ENCODE measurements at regions not wholly inside any gene's neighbourhood (a gene's known extent, or its start where the extent isn't known, plus 50 kb on each side); places are given as distances from the start of the nearest gene placed in this dataset.

DNA sequence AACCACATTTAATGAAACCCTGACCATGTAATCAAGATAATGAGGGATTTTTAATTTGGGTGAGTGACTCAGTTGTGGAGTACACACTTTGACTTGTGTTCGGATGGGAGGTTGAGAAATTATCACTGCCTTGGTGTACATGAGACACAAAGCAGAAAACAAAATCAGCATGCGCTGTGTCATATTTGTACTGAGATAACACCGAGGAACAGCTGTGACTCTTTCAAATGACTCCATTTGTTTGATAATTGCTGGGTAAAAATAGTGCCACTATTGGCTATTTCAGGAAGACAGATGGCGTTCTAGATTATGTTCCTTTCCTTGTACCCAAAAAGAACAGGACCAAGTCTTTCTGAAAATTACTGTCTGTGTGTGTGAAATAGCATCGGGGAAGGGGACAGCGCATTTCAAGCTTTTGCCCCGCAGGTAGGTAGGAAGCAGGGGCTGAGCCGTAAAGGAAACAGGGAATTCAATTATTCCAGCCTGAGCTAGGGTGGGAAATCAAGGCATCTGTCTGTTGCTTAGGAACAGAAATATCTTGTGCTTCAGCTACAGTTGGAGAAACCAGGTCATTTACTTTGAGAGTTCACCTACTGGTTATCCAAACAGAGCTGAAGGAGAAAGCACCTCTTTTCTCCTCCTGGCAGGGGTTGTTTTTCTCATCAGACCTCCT is 114.3 kb downstream of the SNAPC1 start:
- no peak for DNase-seq (ENCODE audit: low read depth, low spot score)
- Mint-ChIP-seq H3K4me3 (no peak overlapping the region), H3K4me1 (no peaks in the 10 kb centered on the region), H3K36me3 (ENCODE audit: low read depth) (no peaks in the 10 kb centered on the region), H3K9me3 (no peaks in the 10 kb centered on the region), H3K27ac (ENCODE audit: unreplicated experiment) (no peak overlapping the region), H3K27me3 (ENCODE audit: low read depth) (peaks cover 9% of the 10 kb centered on the region)
- TF ChIP-seq, protein P1, sequence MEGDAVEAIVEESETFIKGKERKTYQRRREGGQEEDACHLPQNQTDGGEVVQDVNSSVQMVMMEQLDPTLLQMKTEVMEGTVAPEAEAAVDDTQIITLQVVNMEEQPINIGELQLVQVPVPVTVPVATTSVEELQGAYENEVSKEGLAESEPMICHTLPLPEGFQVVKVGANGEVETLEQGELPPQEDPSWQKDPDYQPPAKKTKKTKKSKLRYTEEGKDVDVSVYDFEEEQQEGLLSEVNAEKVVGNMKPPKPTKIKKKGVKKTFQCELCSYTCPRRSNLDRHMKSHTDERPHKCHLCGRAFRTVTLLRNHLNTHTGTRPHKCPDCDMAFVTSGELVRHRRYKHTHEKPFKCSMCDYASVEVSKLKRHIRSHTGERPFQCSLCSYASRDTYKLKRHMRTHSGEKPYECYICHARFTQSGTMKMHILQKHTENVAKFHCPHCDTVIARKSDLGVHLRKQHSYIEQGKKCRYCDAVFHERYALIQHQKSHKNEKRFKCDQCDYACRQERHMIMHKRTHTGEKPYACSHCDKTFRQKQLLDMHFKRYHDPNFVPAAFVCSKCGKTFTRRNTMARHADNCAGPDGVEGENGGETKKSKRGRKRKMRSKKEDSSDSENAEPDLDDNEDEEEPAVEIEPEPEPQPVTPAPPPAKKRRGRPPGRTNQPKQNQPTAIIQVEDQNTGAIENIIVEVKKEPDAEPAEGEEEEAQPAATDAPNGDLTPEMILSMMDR (conservative IDR thresholded peaks at IDR 0.05): no peak

DNA sequence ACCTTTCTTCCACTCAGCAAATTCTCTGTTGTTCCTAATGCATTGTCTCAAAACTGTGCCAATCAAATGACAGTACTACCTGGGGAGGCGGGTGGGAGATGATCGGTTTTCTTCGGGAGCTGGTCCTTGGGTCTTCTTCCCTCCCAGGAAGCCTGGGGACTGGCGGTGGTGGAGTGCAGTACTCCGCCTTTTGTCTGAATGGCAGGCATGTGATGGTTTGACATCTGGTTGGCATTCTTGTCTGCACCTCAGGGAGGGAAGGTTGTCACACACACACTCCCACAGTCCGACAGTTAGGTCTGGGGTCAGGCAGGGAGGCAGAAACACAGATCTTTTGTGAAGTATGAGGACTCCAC is 114.8 kb downstream of the SNAPC1 start:
- Mint-ChIP-seq H3K9me3 (no peaks in the 10 kb centered on the region), H3K36me3 (ENCODE audit: low read depth) (no peaks in the 10 kb centered on the region), H3K27me3 (ENCODE audit: low read depth) (peaks cover 12% of the 10 kb centered on the region), H3K27ac (ENCODE audit: unreplicated experiment) (no peak overlapping the region), H3K4me3 (no peak overlapping the region), H3K4me1 (no peaks in the 10 kb centered on the region)
- TF ChIP-seq, protein P1 (conservative IDR thresholded peaks at IDR 0.05): no peak
- no peak for DNase-seq (ENCODE audit: low read depth, low spot score)

DNA sequence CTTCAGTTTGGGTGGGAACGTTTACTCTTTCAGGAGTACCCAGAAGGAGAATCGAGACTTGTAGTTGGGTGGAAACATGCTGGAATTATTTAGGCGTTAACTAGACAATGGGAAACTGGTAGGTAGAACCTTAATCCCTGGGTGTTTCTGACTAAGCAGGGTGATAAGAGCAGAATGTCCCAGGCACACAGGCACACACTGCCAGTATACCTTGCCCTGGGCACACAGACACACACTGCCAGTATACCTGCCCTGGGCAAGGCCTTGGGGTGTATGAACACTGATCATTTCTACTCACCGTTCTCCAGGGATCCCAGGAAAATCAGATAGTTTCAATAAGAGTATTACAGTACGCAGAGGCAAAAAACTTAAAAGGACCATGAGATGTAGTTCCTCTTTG is 115.5 kb downstream of the SNAPC1 start:
- Mint-ChIP-seq H3K4me3 (no peak overlapping the region), H3K27ac (ENCODE audit: unreplicated experiment) (no peak overlapping the region), H3K27me3 (ENCODE audit: low read depth) (peaks cover 12% of the 10 kb centered on the region)

DNA sequence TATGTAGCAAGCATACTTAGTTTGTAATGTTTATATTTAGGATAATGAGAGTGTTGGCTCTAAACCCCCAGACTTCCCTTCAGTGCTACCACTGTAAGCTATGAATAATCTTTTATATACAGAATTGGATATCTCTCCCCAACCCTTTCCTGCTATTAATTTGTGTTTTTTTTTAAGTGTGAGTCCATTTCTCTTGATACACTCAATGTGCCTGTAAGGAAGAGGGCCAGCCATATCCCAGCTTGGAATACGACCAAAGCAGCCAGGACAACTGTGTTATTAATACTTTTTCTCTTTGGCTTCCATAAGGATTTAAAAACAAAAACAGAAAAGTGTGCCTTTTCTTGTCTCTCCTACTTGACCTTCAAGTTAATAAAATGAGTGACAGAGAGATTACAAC is 116.7 kb downstream of the SNAPC1 start:
- Mint-ChIP-seq H3K27ac (ENCODE audit: unreplicated experiment) (no peak overlapping the region), H3K4me1 (no peaks in the 10 kb centered on the region), H3K36me3 (ENCODE audit: low read depth) (no peaks in the 10 kb centered on the region), H3K4me3 (no peak overlapping the region), H3K9me3 (peaks cover 5% of the 10 kb centered on the region), H3K27me3 (ENCODE audit: low read depth) (peaks cover 12% of the 10 kb centered on the region)
- TF ChIP-seq, protein P1 (conservative IDR thresholded peaks at IDR 0.05): no peak
- no peak for DNase-seq (ENCODE audit: low read depth, low spot score)

More for the DNA sequence above, 115.5 kb downstream of the SNAPC1 start:
- H3K9me3 Mint-ChIP-seq: no peaks in the 10 kb centered on the region
- DNase-seq (ENCODE audit: low read depth, low spot score): no peak
- TF ChIP-seq, protein P1 (conservative IDR thresholded peaks at IDR 0.05): no peak
- H3K36me3 Mint-ChIP-seq (ENCODE audit: low read depth): no peaks in the 10 kb centered on the region
- H3K4me1 Mint-ChIP-seq: no peaks in the 10 kb centered on the region

DNA sequence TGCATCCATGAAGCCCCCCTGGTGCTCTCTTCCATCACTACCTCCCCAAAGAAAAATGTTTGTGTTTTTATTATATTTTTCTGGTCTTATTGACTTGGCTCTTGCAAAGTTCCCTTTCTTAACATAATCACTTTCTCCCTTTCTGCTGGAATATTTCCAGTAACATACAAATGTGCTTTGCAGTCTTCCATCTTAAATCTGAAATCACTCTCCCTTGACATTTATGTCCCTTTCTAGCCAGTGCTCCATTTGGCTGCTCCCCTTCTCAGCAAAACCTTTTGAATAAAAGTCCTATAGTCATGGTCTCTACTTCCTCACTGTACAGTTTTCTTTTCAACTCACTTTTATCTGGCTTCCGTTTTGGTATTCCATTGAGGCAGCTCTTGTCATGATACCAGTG is 118.8 kb downstream of the SNAPC1 start:
- DNase-seq (ENCODE audit: low read depth, low spot score): no peak
- no peaks in the 10 kb centered on the region for H3K4me1 Mint-ChIP-seq
- H3K36me3 Mint-ChIP-seq (ENCODE audit: low read depth): no peaks in the 10 kb centered on the region

More for the DNA sequence above, 118.8 kb downstream of the SNAPC1 start:
- peaks cover 12% of the 10 kb centered on the region for H3K27me3 Mint-ChIP-seq (ENCODE audit: low read depth)
- TF ChIP-seq, protein P1 (conservative IDR thresholded peaks at IDR 0.05): no peak
- no peak overlapping the region for H3K27ac Mint-ChIP-seq (ENCODE audit: unreplicated experiment)
- peaks cover 5% of the 10 kb centered on the region for H3K9me3 Mint-ChIP-seq
- H3K4me3 Mint-ChIP-seq: no peak overlapping the region

Data from neural crest cell (in vitro differentiated cells).